ENCODE measurements at regions not wholly inside any gene's neighbourhood (a gene's known extent, or its start where the extent isn't known, plus 50 kb on each side); places are given as distances from the start of the nearest gene placed in this dataset.

DNA sequence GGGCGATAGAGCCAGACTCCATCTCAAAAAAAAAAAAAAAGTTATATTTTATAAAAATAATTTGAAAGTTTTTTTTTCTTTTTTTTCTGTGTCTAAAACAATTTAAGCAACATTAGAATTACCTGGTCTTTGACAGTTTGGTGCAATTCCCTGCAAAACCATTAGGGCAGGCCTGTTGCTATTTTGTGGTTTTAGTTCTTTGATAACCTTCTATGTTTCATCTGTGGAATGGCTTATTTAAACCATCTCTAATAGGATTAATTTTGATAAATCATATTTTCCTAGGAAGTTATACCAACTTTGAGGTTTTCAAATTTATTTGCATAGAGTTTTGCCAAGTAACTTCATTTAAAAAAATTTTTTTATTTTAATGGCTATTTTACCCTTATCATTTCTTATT, 141.2 kb upstream of the TWIST2 start:
- Mint-ChIP-seq H3K27ac (no peak overlapping the region), H3K4me3 (no peak overlapping the region), H3K4me1 (ENCODE audit: low read depth) (no peaks in the 10 kb centered on the region), H3K27me3 (ENCODE audit: low read depth) (peaks cover 12% of the 10 kb centered on the region), H3K36me3 (ENCODE audit: low read depth) (no peaks in the 10 kb centered on the region), H3K9me3 (no peaks in the 10 kb centered on the region)

DNA sequence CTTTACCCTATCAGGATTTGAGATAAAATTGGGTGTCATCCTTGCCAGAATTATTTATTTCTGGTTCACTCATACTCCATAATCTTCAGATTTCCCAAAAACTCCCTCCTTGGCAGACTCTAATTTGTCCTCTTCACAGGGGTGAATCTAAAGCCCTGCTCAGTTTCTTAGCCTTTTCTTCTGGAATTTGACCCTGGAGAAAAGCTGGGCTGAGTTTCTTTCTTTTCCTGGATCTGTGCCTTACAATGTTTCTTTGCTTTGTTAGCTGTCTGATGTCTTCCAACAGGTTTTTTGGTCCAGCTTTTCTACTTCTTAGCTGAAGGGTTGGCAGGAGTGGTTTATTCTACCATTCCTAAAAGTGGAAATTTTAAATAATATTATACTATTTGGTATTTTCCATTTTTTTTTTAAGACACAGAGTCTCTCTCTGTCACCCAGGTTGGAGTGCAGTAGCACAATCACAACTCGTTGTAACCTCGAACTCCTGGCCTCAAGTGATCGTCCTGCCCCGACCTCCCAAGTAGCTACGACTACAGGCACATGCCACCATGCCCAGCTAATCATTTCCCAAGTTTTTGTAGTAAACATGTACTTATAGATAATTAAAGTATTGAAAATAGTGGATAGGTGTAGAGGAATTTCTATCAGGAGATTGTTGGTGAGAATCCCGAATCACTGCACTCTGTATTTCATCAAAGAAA, 138.4 kb upstream of the TWIST2 start:
- Mint-ChIP-seq H3K36me3 (ENCODE audit: low read depth) (no peaks in the 10 kb centered on the region), H3K9me3 (no peaks in the 10 kb centered on the region), H3K27ac (no peak overlapping the region), H3K4me1 (ENCODE audit: low read depth) (no peaks in the 10 kb centered on the region), H3K27me3 (ENCODE audit: low read depth) (peaks cover 14% of the 10 kb centered on the region), H3K4me3 (no peak overlapping the region)

DNA sequence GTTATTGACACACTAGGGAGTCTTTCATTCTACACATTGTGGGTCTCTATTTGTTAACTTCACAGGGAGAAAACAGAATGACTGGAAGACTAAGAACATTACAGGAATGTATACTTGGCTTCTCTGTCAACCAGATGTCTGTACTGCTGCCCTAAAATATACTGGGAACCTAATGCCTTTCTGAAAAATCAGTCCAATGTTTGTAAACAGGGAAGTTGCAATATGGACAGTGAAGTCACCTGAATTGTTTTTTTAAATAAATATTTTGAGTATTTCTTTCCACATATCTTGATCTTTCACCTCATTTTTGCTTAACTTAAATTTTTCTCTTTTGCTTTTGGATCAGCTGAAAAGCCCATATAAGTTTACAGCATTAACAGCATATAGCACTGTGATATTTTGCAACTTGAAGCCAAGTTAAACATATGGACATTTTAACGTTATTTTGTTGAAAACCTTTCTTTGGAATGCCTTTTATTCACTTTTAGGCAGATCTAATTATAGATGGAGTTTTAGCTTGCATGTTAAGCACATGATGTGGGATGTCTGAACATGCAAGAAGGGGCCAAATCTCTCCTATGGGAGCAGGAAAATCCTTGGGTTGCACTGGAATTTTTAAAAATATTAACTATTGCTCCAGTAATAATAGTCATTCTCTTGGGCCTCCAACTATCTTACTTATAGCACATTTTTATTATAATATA, 137.7 kb upstream of the TWIST2 start:
- Mint-ChIP-seq H3K4me3 (no peak overlapping the region), H3K27ac (no peak overlapping the region), H3K9me3 (no peaks in the 10 kb centered on the region), H3K4me1 (ENCODE audit: low read depth) (no peaks in the 10 kb centered on the region), H3K36me3 (ENCODE audit: low read depth) (no peaks in the 10 kb centered on the region), H3K27me3 (ENCODE audit: low read depth) (peaks cover 14% of the 10 kb centered on the region)

DNA sequence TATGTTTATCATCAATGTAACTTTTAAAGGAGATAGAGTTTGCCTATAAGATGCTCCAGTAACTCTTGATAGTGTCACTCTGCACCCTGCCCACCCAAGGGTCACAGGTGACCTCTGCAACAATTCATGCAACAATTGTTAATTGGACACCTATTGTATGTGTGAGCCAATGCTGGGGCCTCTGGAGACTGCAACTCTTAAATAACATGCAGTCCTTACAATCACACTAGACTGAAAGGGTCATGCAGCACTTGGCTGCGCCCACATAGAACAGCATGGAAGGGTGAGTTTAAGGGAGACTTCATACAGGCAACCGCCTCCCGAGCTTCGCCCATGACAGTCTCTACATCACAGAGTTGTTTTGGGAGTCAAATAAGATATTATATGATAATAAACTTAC, 137.1 kb upstream of the TWIST2 start:
- no peak overlapping the region for H3K4me3 Mint-ChIP-seq
- no peak overlapping the region for H3K27ac Mint-ChIP-seq
- no peaks in the 10 kb centered on the region for H3K9me3 Mint-ChIP-seq
- peaks cover 16% of the 10 kb centered on the region for H3K27me3 Mint-ChIP-seq (ENCODE audit: low read depth)
- H3K36me3 Mint-ChIP-seq (ENCODE audit: low read depth): no peaks in the 10 kb centered on the region
- H3K4me1 Mint-ChIP-seq (ENCODE audit: low read depth): no peaks in the 10 kb centered on the region

DNA sequence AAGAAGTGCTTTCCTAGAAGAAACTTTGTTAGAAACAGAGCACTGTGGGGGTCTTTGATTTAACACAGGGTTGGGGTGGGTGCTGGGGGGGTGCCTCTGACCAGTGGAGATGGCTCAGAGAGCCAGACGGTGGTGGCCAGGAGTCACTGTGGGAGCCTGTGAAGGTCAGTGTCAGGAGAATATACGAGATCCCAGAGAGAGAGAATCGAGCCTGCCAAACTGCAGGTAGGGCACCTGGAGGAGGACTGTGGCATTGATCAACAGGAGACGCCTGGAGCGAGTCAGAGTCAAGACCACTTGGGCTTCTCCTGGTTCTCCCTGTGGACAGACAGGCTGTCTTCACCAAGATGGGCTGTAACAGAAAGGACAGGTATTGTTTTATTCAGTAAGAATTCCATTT, 136.5 kb upstream of the TWIST2 start:
- H3K9me3 Mint-ChIP-seq: no peaks in the 10 kb centered on the region
- no peaks in the 10 kb centered on the region for H3K36me3 Mint-ChIP-seq (ENCODE audit: low read depth)
- H3K27ac Mint-ChIP-seq: no peak overlapping the region
- no peaks in the 10 kb centered on the region for H3K4me1 Mint-ChIP-seq (ENCODE audit: low read depth)
- H3K27me3 Mint-ChIP-seq (ENCODE audit: low read depth): peaks cover 18% of the 10 kb centered on the region
- H3K4me3 Mint-ChIP-seq: no peak overlapping the region

DNA sequence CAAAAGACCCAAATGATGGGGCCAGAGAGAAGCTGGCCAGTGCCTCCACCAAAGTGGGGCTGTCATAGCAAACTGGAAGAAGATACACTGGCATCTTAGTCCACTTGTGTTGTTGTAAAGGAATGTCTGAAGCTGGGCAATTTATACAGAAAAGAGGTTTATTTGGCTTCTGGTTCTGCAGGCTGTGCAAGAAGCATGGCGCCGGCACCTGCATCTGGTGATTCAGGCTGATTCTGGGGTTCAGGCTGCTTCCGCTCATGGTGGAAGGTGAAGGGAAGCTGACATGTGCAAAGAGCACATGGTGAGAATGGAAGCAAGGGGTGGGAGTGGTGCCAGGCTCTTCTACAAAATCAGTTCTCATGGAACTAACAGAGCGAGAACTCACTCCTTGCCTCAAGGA, 135.9 kb upstream of the TWIST2 start:
- peaks cover 18% of the 10 kb centered on the region for H3K27me3 Mint-ChIP-seq (ENCODE audit: low read depth)
- no peak overlapping the region for H3K4me3 Mint-ChIP-seq
- H3K36me3 Mint-ChIP-seq (ENCODE audit: low read depth): no peaks in the 10 kb centered on the region
- H3K4me1 Mint-ChIP-seq (ENCODE audit: low read depth): no peaks in the 10 kb centered on the region
- H3K27ac Mint-ChIP-seq: no peak overlapping the region
- H3K9me3 Mint-ChIP-seq: no peaks in the 10 kb centered on the region

DNA sequence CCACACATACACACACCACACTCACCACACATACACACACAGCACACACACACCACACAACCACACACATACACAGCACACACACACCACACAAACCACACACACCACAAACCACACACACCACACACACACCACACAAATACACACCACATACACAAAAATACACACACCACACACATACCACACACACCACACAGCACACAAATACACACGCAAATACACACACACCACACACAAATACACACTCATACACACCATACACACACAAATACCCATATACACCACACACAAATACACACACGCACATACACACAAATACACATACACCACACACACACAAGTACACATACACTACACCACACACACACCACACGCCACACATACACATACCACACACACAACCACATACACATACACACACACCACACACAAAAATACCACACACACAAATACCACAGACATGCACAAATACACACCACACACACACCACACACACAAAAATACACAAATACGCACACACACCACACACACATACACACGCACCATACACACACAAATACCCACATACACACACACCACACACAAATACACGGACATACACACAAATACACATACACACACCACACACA, 134.6 kb upstream of the TWIST2 start:
- Mint-ChIP-seq H3K4me1 (ENCODE audit: low read depth) (no peaks in the 10 kb centered on the region), H3K27me3 (ENCODE audit: low read depth) (peaks cover 13% of the 10 kb centered on the region), H3K4me3 (no peak overlapping the region), H3K27ac (no peak overlapping the region), H3K9me3 (no peaks in the 10 kb centered on the region), H3K36me3 (ENCODE audit: low read depth) (no peaks in the 10 kb centered on the region)

DNA sequence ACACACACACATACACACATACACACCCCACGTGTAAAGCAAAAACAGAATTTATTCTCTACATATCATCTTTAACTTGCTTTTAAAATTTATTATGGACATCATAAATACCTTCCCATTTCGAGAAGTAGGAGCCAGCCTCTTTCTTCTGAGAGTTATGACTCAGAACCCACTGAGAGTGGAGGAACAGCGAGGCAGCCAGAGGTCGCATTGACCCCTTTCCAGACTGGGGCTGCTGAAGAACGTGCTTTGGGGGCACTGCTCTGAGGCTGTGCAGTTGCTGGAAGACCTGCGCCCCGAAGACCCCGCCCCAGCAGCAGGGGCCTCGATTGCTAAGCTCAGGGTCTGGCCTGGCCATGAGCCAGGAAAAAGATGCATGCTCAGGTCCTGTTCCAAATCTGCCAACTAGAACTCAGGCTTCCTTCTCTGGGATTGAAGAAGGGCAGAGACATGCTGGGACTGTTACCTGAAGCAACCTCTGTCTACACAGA, 133.8 kb upstream of the TWIST2 start:
- Mint-ChIP-seq H3K36me3 (ENCODE audit: low read depth) (no peaks in the 10 kb centered on the region), H3K9me3 (no peaks in the 10 kb centered on the region), H3K27ac (no peak overlapping the region), H3K4me1 (ENCODE audit: low read depth) (no peaks in the 10 kb centered on the region), H3K4me3 (no peak overlapping the region), H3K27me3 (ENCODE audit: low read depth) (peaks cover 7% of the 10 kb centered on the region)

DNA sequence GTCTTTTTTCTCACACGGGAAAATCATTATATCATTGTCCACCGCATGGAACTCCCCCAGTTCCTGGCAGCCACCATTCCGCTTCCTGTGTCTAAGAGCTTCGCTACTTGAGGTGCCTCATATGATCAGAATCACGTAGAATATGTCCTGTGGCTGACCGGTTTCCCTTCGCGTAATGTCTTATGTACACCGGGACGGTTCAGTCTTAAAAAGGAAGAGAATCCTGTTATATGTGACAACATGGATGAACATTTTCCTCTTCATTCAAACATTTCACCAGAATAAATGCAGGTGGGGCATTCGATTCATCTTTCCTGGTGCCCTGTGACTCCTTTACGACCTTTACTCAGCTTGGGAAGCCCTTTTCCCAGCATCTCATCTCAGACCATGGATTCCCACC, 131.7 kb upstream of the TWIST2 start:
- Mint-ChIP-seq H3K27me3 (ENCODE audit: low read depth) (peaks cover 7% of the 10 kb centered on the region), H3K9me3 (no peaks in the 10 kb centered on the region), H3K4me3 (no peak overlapping the region), H3K36me3 (ENCODE audit: low read depth) (no peaks in the 10 kb centered on the region), H3K27ac (no peak overlapping the region), H3K4me1 (ENCODE audit: low read depth) (no peaks in the 10 kb centered on the region)

DNA sequence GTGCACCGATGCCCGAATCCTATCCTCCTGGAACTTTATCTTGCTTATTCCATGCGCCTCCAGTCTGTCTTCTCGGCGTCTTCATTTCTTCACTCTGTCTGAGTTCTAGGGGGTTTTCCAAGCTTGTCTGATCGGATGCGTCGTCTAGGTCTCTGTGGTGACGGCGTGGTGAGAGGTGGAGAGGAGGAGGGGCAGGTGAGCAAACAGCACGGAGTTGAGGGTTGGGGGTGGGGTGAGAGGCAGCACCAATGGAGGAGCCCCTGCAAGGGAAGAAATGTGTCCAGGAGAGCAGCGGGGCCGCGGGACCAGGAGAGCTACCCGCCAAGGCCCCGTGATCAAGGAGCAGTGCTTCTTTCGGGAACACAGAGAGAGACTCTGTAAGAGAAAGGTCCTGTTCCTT, 131.3 kb upstream of the TWIST2 start:
- no peaks in the 10 kb centered on the region for H3K36me3 Mint-ChIP-seq (ENCODE audit: low read depth)
- peaks cover 7% of the 10 kb centered on the region for H3K27me3 Mint-ChIP-seq (ENCODE audit: low read depth)
- H3K4me3 Mint-ChIP-seq: no peak overlapping the region
- no peaks in the 10 kb centered on the region for H3K9me3 Mint-ChIP-seq
- H3K4me1 Mint-ChIP-seq (ENCODE audit: low read depth): no peaks in the 10 kb centered on the region
- no peak overlapping the region for H3K27ac Mint-ChIP-seq

DNA sequence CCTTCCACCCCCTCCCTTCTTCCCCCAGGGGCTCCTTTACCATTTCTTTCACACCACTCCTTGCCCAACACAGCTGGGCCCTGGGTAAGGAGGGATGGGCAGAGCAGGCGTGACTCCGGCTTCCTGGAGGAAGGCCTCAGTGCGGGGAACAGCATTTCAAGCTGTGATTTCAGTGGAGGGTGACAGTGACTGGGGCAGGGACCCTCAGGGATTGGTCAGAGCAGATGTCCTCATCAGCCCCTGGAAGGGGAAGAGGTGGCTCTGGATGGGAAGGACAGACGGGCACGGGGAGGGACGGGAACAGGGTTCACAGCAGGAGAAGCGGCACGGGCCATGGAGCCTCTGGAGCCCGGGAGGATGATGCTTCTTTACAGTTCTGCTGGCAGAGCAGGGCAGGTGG, 130.8 kb upstream of the TWIST2 start:
- Mint-ChIP-seq H3K4me1 (ENCODE audit: low read depth) (no peaks in the 10 kb centered on the region), H3K27ac (no peak overlapping the region), H3K4me3 (no peak overlapping the region), H3K27me3 (ENCODE audit: low read depth) (peaks cover 4% of the 10 kb centered on the region), H3K36me3 (ENCODE audit: low read depth) (no peaks in the 10 kb centered on the region), H3K9me3 (no peaks in the 10 kb centered on the region)

DNA sequence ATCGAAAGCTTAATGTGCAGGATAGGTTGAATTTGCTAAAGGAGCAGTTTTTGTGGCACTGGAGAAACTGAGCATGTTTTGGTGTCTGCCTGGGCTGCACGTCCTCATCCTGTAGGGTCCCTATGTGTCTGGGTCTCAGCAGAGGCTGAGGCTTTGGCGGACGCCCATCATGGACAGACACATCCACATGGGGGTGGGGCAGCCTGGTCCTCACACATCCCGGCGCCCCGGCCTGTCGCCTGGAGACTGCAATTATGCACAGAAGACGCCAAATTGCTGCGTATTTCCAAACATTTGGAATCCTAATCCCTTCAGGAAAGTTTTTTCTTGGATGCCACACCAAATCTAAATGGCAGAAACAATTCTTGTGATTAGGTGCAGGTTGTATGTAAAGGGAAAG, 128.2 kb upstream of the TWIST2 start:
- Mint-ChIP-seq H3K4me3 (no peak overlapping the region), H3K36me3 (ENCODE audit: low read depth) (no peaks in the 10 kb centered on the region), H3K9me3 (peaks cover 3% of the 10 kb centered on the region), H3K27ac (no peak overlapping the region), H3K27me3 (ENCODE audit: low read depth) (peaks cover 4% of the 10 kb centered on the region), H3K4me1 (ENCODE audit: low read depth) (peaks cover 1% of the 10 kb centered on the region)

DNA sequence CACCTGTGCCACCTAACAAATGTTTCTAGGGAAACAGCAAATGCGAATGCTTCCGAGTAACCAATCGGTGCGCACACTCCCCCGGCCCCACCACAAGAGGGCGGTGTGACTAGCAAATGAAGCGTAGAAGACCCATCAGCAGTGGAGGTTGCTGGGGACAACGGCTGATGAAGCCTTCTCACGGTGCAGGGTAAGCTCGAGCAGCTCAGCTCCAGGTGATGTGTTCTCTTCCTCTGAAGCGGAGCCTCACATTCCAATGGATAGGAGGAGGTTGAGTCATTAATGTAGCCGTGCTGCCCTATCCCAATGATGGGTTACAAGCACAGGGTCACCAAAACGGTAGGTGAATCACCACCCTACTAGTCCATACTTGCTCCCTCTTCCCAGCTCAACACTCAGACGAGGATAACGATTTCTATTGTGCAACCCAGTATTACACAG, 127.6 kb upstream of the TWIST2 start:
- Mint-ChIP-seq H3K9me3 (peaks cover 3% of the 10 kb centered on the region), H3K4me1 (ENCODE audit: low read depth) (peaks cover 1% of the 10 kb centered on the region), H3K27me3 (ENCODE audit: low read depth) (peaks cover 8% of the 10 kb centered on the region), H3K4me3 (no peak overlapping the region), H3K27ac (no peak overlapping the region), H3K36me3 (ENCODE audit: low read depth) (no peaks in the 10 kb centered on the region)

DNA sequence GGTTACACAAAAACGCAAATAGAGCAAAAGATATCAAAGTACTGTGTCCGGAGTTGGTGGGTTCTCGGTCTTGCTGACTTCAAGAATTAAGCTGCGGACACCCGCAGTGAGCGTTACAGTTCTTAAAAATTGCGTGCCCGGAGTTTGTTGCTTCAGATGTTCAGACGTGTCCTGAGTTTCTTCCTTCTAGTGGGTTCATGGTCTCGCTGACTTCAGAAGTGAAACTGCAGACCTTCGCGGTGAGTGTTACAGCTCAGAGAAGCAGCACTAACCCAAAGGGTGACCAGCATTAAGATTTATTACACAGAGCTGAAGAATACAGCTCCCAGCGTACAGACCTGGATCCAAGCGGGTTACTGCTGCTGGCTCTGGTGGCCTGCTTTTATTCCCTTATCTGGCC, 125.7 kb upstream of the TWIST2 start:
- H3K36me3 Mint-ChIP-seq (ENCODE audit: low read depth): no peaks in the 10 kb centered on the region
- H3K4me3 Mint-ChIP-seq: no peak overlapping the region
- peaks cover 3% of the 10 kb centered on the region for H3K9me3 Mint-ChIP-seq
- peaks cover 6% of the 10 kb centered on the region for H3K27me3 Mint-ChIP-seq (ENCODE audit: low read depth)
- no peak overlapping the region for H3K27ac Mint-ChIP-seq
- peaks cover 1% of the 10 kb centered on the region for H3K4me1 Mint-ChIP-seq (ENCODE audit: low read depth)

DNA sequence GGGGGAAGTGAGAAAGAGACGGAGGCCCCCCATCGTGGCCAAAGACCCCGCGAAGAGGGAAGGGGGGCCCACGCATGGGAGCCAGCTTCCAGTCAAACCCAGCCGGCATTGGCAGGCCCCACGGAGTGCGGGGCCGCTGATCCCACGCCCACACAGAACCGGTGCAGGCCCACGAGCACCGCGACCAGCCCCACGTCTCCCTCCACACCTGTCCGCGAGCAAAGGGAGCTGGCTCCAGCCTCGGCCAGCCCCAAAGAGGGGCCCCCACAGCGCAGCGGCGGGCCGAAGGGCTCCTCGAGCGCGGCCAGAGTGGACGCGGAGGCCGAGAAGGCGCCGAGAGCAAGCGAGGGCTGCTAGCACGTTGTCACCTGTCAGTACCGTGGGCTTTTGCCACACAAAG, 125.0 kb upstream of the TWIST2 start:
- peaks cover 1% of the 10 kb centered on the region for H3K4me1 Mint-ChIP-seq (ENCODE audit: low read depth)
- peaks cover 3% of the 10 kb centered on the region for H3K9me3 Mint-ChIP-seq
- no peak overlapping the region for H3K4me3 Mint-ChIP-seq
- H3K27ac Mint-ChIP-seq: no peak overlapping the region
- no peaks in the 10 kb centered on the region for H3K36me3 Mint-ChIP-seq (ENCODE audit: low read depth)
- H3K27me3 Mint-ChIP-seq (ENCODE audit: low read depth): peaks cover 9% of the 10 kb centered on the region

All from T-helper 1 cell treated with Interleukin-12 subunit alpha and Interleukin-12 subunit beta and Interleukin-4 antibody, amounts not matched to agents 30 μg/mL and 1 μg/mL, for 36 hours (primary cell).